GM18873 (cell line): ENCODE measurements at regions not wholly inside any gene's neighbourhood (a gene's known extent, or its start where the extent isn't known, plus 50 kb on each side); places are given as distances from the start of the nearest gene placed in this dataset.
"Not testable (repeated sequence)": the region's sequence is repeated elsewhere in the genome, so short reads cannot be mapped to it uniquely, and the experiment has no call there.

ENCODE experiments used
- ATAC-seq: cut with Tn5 transposase; IDR thresholded peaks from one replicate; pipeline ENCODE4 v1.9.1; 2021; ENCODE audit warnings: mild to moderate bottlenecking, moderate library complexity, moderate number of reproducible peaks; ENCODE audit not compliant: unreplicated experiment, low FRiP score

DNA sequence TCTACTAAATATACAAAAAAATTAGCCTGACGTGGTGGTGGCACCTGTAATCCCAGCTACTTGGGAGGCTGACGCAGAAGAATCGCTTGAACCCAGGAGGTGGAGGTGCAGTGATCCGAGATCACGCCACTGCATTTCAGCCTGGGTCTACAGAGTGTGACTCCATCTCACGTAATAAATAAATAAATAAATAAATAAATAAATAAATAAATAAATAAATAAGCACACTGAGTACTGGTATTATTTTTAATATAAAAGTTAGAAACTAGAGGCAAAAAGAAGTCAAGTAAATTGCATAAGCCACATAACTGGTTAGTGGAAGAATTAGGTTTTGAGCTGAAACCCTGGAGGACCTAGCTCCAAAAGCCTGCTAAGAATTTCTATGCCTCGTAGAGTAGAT is 1262.7 kb upstream of the PABPC4L start:
- ATAC-seq = no peak

DNA sequence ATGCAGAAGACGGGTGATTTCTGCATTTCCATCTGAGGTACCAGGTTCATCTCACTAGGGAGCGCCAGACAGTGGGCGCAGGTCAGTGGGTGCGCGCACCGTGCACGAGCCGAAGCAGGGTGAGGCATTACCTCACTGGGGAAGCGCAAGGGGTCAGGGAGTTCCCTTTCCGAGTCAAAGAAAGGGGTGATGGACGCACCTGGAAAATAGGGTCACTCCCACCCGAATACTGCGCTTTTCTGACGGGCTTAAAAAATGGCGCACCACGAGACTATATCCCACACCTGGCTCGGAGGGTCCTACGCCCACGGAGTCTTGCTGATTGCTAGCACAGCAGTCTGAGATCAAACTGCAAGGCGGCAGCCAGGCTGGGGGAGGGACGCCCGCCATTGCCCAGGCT is 1246.0 kb upstream of the PABPC4L start:
- not testable (repeated sequence) for ATAC-seq

DNA sequence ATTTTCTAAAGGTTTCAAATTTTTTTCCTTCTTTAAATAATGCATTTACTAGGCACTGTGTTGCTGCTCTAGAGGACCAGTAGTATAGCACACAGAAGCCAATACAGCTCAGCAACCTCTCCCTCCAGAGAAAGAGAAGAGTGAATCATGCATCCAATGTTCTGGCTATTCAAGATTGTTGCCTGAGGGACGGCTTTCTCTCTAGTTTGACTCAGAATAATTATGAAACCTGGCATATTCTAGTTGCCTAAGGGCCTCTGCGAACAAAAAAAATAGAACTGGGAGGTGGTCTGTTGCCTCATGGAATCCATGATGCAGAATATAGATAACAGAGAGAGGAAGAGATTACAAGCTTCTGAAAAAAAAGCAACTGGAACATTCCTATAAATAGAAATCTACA is 1233.3 kb upstream of the PABPC4L start:
- ATAC-seq = no peak

DNA sequence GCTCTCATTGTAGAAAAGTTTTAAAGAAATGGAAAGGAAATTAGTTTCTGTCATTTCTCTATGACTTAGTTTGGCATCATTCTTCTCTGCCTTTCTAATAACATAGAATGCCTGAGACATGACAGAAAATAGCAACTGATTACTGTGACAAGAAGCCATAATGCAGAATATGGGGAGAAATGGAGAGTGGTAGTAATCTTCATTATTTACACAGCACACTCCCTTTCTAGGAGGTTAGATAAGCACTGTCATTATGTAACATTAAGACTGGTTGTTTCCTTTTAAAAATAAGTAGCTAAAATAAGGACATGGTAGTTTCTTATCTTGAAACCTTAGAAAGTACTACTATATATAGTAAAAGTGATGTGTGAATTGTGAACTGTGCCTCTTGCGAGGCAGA is 1227.9 kb upstream of the PABPC4L start:
- no peak for ATAC-seq

- no peak for ATAC-seq
Observed at GRCh38 chr4:135418353-135418752, 1216.8 kb upstream of the PABPC4L start.

- no peak for ATAC-seq
Observed at GRCh38 chr4:135412213-135412612, 1210.6 kb upstream of the PABPC4L start.

DNA sequence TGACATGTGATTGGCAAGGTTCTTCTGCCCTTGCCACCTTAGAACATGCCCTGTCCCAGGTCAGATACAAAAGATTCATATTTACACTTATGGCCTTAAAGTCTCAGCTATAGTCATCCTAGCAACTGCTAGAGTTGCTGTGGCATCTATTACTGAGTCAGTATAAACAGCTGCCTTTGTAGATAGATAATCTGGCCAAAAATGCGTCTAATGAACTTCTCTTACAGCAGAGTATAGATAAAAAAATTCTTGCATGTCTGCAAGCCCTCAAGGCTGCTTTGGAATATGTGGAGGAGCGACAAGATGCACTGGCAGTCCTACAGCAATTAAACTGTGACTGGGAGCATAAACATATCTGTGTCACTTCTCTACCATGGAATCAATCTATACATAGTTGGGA is 1209.7 kb upstream of the PABPC4L start:
- ATAC-seq = no peak

DNA sequence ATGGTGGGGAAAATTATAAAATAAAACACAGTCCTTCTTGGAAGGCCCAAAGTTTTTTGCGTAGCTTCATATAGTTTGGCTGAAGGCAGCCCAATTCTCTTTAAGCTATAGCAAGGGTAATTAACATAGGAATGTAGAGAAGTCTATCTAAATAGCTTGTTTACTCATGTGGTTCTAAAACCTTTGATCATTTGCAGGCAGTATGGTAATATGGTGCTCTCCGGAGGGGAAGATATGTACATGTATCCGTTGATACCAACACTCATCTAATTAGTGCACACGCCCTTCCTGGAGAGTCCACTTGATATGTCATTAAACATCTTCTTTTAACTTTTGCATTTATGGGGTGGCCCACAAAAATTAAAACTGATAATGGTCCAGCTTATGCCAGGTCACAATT is 1207.7 kb upstream of the PABPC4L start:
- not testable (repeated sequence) for ATAC-seq

DNA sequence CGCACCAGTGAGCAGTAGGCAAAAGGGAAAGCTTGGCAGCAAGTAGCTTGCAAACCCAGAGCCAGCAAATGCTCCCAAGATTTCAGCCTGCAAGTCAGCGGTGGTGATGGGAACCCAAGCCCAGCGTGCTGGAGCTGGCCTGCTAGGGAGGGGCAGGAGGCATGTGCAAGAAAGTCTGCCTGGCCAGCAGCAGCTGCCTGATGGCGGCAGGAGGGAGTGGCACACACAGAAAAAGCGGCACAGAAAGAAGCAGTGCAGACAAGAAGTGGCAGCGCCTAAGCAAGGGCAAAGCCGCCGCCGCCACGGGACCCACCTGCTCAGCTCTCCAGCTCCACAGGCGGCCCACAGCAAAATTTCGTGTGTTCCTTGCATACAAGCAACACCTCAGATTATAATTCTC is 1206.5 kb upstream of the PABPC4L start:
- no peak for ATAC-seq

DNA sequence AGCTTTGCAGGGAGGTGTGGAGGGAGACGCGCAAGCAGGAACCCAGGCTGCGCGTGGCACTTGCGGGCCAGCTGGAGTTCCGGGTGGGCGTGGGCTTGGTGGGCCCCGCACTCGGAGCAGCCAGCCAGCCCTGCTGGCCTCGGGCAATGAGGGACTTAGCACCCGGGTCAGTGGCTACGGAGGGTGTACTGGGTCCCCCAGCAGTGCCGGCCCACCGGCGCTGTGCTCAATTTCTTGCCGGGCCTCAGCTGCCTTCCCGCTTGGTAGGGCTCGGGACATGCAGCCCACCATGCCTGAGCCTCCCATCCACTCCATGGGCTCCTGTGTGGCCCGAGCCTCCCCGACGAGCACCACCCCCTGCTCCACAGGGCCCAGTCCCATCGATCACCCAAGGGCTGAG is 1205.0 kb upstream of the PABPC4L start:
- not testable (repeated sequence) for ATAC-seq

DNA sequence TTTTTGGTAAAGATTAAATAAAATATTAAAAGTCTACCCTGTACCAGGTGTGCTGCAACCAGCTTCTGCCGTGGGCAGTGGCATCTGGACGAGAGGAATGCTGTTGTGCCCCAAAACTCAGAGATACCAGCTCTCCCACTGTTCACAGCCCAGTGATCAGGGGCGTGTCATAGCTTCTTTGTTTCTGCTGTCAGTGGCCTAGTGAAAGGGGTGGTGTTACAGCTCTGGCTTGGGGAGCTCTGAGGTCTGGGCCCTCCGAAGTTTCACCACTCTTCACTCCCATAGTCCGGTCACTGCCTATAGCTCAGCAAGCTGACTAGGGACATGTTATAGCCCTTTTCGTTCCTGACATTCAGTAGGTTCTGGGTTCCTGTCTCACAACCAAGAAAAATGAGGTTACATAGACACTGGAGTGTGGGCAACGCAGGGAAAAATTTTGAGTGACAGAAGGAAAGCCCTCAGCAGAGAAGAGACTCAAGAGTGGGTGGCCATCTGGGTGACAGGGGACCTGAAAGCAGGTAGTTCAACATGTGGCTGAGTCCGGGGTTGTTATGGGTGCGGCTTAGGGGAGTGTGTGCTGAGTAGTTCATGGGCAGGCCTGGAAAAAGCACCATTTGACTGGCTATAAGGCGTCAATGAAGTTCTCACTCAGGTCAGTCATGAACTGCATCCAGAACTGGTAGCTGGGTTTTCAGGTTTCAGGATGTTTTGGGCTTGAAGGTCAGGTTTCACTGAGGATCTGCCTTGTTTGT is 1184.4 kb upstream of the PABPC4L start:
- ATAC-seq = no peak

DNA sequence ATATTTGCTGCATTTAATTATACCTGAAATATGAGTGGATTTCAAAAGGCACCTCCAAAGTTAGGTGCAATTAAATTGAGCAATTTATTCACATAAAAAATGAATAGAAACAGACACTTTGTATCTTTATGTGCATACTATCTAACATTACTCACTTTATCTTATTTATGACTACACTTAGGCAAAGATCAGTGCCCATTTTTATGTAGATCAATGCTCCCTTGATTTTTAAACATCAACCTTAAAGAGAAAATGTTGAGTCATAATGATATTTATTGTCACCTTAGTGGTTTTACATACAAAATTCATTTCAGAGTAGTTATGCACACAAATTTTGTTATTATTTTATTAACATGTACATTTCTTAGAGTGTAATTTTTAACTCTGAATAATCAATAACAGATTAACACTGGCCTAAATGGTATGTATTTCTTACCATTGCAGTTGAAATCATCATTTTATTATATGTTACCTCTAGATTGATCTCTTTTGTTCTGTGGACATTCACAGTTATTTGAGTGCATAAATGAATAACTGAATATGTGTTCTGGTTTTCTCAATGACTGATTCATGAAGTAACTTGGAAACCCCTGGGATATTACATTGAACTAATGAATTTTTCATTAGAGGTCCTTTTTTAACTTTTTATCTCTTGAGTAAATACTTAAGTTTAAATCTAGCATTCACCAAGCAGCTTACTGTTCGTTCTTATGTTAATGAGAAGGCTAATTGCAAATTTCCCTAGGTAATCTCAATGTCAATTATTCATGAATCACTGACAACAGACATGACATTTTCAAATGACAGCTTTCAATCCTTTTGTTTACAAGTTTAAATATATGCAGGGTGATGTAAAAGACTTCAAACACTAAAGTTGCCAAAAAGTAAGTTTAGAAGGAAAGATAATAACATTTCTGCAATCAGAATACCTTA is 1182.0 kb upstream of the PABPC4L start:
- ATAC-seq = no peak

DNA sequence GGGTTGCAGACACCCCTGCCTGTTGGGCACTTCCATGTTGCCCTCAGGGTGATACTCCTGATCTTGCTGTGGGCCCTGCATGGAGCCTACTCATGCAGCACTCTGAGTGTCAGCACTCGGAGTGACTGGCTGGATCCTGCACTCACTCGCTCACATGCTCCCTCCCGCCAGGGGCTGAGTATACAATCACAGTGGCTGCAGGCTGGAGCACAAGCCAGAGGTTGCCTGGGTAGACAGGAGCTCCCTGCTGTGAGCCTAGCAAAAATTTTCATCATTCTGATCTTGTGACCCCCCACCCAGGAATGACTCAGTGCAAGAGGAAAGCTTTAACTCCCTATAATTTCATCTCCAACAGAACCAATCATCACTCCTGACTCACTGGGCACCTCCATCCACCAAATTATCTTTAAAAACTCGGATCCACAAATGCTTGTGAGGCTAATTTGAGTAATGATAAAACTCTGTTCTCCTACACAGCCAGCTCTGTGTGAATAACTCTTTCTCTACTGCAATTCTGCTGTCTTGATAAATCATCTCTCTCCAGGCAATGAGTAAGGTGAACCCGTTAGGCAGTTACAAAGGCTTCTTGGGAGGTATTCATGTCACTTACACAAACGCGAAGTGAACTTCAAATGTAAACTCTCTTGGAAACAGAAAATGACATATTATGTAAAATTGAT is 1180.8 kb upstream of the PABPC4L start:
- no peak for ATAC-seq

- ATAC-seq = no peak
Observed at GRCh38 chr4:135372131-135372530, 1170.5 kb upstream of the PABPC4L start.

- ATAC-seq = no peak
Observed at GRCh38 chr4:135371137-135371536, 1169.5 kb upstream of the PABPC4L start.

- no peak for ATAC-seq
Observed at GRCh38 chr4:135368831-135369230, 1167.2 kb upstream of the PABPC4L start.

DNA sequence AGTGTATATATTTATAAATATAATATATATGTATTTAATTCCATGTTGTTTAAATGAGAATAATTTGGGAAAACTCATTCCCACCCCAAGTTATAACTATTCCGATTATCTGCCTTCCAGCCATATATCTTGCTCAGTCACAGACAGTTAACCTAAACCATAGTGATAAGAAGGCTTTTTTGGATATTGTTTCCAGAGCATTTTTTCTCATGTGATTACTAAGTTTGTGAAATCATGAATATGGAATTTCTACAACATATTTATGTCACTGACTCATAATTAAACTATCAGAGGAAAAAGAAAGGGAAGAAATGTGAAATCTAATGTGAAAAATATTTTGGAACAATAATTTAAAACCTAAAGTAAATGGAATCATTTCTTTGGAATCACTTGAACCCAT is 1163.5 kb upstream of the PABPC4L start:
- no peak for ATAC-seq

- ATAC-seq = no peak
Observed at GRCh38 chr4:135359128-135359527, 1157.5 kb upstream of the PABPC4L start.

GRCh38 chr4:135357091-135357490 is 1155.5 kb upstream of the PABPC4L start:
- ATAC-seq = no peak

GRCh38 chr4:135354876-135355275 is 1153.3 kb upstream of the PABPC4L start:
- ATAC-seq = no peak

GRCh38 chr4:135353008-135353407 is 1151.4 kb upstream of the PABPC4L start:
- ATAC-seq = no peak
